ENCODE measurements at regions not wholly inside any gene's neighbourhood (a gene's known extent, or its start where the extent isn't known, plus 50 kb on each side); places are given as distances from the start of the nearest gene placed in this dataset.

DNA sequence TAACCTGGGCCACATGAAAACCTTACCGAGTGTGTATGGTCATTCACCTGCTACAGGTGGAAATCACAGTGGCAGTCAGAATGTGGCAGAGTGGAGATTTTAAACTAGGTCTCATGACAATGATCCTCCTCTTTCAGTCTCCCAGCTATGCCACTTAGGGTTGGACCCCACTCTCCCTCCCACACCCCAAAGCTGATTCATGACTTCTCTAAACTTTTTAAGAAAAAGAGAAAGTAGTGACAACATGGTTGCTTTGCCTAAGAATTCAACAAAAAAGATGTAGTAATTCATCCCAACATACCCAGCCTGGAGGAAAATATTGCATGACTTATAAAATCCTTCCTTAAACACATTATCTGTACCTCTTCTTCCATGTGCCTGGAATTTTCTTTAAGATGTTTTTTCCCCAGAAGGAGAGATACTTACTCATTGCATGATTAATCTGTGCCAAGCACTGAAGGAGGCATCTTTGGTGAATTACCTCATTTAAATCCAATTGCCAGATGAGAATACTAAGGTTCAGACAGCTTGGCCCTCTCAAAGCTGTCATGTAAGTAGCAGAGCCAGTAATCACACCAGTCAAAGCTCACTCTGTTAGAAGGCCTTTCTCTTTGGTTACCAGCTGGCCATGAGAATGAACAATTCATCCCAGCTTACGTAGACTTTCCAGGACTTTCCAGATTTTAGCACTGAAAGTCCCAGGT lies 119.9 kb downstream of the COPRS start:
- TF ChIP-seq, protein P1, sequence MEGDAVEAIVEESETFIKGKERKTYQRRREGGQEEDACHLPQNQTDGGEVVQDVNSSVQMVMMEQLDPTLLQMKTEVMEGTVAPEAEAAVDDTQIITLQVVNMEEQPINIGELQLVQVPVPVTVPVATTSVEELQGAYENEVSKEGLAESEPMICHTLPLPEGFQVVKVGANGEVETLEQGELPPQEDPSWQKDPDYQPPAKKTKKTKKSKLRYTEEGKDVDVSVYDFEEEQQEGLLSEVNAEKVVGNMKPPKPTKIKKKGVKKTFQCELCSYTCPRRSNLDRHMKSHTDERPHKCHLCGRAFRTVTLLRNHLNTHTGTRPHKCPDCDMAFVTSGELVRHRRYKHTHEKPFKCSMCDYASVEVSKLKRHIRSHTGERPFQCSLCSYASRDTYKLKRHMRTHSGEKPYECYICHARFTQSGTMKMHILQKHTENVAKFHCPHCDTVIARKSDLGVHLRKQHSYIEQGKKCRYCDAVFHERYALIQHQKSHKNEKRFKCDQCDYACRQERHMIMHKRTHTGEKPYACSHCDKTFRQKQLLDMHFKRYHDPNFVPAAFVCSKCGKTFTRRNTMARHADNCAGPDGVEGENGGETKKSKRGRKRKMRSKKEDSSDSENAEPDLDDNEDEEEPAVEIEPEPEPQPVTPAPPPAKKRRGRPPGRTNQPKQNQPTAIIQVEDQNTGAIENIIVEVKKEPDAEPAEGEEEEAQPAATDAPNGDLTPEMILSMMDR (IDR thresholded peaks at IDR 0.05): no peak
- TF ChIP-seq POLR2AphosphoS5 (IDR thresholded peaks at IDR 0.05) (no peak), POLR2A (IDR thresholded peaks at IDR 0.05) (no peak), EP300 (IDR thresholded peaks at IDR 0.05; ENCODE audit: low read depth) (no peak)
